ENCODE measurements at regions not wholly inside any gene's neighbourhood (a gene's known extent, or its start where the extent isn't known, plus 50 kb on each side); places are given as distances from the start of the nearest gene placed in this dataset.
"Not testable (repeated sequence)": the region's sequence is repeated elsewhere in the genome, so short reads cannot be mapped to it uniquely, and the experiment has no call there.

DNA sequence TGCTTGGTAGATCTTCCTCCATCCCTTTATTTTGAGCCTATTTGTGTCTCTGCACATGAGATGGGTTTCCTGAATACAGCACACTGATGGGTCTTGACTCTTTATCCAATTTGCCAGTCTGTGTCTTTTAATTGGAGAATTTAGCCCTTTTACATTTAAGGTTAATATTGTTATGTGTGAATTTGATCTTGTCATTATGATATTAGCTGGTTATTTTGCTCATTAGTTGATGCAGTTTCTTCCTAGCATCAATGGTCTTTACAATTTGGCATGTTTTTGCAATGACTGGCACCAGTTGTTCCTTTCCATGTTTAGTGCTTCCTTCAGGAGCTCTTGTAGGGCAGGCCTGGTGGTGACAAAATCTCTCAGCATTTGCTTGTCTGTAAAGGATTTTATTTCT, 72.4 kb downstream of the HNRNPD start:
- in situ Hi-C loops (cut with MboI; ENCODE audit: low sequenced_read_pairs), result not testable (repeated sequence)

DNA sequence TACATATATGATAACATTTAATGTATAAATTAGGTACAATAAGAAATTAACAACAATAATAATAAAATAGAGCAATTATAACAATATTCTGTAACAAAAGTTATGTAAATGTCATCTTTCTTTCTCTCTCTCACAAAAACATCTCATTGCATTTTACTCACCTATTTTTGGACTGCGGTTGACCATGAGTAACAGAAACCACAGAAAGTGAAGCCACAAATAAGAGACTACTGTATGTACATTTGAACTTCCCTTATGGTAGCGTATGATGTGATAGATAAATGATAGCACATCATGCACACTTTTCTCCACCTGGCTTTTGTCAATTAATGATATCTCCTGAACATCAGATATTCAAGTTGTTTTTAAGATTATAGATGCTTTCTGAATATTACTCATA, 80.5 kb downstream of the HNRNPD start:
- in situ Hi-C loops (cut with MboI; ENCODE audit: low sequenced_read_pairs), result no loop called here

DNA sequence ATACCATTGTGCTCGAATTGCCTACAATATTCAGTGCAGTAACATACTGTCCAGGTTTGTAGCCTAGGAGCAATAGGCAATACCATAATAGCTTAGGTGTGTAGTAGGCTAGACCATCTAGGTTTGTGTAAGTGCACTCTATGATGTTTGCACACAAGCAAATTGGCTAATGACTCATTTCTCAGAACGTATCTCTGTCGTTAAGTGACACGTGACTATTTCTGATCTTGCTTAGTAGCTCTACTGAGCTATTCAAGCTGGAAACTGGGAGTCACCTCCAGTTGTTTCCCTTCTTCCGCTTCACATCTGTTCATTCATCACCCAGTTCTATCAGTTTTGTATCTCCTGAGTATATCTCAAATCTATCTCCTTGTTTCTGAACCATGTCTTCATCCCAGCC, 86.1 kb downstream of the HNRNPD start:
- in situ Hi-C loops (cut with MboI; ENCODE audit: low sequenced_read_pairs), result no loop called here

DNA sequence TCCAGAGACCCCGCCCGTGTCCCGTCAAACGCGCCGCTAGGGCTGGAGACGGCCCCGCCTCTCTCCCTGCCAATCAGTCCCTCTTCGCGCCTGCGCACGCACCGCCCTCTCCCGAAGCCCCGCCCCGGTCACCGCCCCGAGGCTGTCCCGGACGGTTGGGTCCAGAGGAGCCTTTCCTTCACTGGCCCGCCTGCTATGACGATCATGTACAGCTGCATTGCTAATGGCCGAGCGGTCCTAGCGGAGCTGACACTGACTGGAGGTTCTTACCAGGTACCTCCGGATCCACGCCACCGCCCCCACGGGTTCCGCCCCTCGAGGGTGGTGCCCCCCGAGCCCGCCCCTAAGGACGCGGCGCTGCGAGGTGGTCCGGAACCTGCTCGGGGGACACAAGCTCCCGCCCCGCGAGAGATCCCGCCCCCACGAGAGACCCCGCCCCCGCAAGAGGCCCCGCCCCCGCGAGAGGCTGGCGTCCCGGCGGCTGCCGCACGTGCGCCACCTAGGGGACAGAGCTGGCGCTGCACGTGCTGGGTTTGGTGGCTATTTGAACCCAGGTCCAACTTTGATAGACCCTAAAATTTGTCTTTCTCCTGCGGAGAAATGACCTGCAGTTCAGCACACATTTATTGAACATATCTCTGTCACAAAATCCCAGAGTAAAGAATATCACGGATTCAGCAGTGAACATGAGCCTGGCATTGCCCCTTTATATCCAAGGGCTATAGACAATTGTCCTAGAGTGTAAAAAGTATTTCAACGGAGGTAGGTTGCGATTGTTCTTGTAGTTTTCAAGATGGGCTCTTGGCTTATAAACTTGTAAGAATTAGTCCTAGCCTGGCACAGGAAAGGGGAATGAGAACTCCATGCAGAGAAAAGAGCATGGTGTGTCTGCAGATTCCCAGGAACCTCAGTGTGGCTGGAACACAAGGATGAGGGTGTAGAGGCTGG, 88.7 kb downstream of the HNRNPD start:
- in situ Hi-C loops (cut with MboI; ENCODE audit: low sequenced_read_pairs), result no loop called here

GRCh38 chr4:82284475-82284857, 89.3 kb downstream of the HNRNPD start:
- in situ Hi-C loops (cut with MboI; ENCODE audit: low sequenced_read_pairs), result no loop called here

DNA sequence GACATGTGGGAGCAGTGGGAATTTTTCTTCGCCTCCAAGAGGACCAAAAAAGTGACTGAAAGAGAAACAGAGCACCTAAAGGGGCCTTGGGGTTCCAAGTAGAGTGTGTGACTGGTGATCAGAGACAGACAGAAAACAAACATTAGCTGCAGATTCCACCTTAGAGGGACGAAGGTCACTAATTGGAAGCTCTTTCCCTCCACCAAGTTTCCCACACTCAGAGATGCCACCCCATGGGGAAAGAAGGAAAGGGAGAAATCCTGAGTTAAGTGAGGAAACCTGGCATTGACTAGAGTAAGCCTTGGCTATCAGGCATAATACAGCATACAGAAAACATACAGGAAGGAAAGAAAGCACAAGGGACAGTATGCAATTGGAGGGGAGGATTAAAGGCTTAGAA, 90.9 kb downstream of the HNRNPD start:
- in situ Hi-C loops (cut with MboI; ENCODE audit: low sequenced_read_pairs), result no loop called here

DNA sequence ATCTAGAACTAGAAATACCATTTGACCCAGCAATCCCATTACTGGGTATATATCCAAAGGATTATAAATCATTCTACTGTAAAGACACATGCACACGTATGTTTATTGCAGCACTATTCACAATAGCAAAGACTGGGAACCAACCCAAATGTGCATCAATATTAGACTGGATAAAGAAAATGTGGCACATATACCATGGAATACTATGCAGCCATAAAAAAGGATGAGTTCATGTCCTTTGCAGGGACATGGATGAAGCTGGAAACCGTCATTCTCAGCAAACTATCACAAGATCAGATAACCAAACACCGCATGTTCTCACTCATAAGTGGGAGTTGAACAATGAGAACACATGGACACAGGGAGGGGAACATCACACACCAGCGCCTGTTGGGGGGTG, 94.2 kb downstream of the HNRNPD start:
- in situ Hi-C loops (cut with MboI; ENCODE audit: low sequenced_read_pairs), result not testable (repeated sequence)

GRCh38 chr4:82276332-82276640, 97.5 kb downstream of the HNRNPD start:
- in situ Hi-C loops (cut with MboI; ENCODE audit: low sequenced_read_pairs), result no loop called here

DNA sequence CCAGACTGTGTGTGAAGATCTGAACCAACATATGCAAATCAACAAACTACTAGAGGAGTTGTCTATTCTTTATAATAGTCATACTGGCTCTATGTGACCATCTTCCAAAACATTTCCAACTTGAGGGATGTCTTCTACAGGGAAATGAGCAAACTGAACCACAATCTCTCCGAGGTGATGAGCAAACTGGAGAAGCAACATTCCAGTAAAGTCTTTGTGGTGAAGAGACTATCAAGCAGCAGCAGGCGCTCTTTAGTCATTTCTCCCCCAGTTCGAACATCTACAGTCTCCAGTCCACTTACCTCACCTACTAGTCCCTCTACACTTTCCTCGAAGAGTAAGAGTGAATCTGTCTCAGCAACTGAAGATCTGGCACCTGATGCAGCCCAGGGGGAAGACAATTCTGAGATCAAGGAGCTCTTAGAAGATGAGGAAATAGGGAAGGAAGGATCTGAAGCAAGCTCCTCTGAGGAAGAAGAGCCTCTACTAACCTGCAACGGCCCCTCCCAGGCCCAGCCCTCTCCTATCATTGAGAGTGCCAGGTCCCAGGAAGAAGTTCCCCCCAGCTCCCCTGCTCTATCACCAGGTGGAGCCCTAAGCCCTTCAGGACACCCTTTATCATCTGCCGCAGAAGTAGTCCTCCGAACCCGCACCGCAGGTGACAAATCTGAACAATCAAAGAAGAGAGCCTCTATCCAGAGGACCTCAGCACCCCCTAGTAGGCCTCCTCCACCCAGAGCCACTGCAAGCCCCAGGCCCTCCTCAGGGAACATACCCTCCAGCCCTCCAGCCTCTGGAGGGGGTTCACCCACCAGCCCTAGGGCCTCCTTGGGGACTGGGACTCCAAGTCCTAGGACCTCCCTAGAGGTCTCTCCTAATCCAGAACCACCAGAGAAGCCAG, 98.1 kb downstream of the HNRNPD start:
- in situ Hi-C loops (cut with MboI; ENCODE audit: low sequenced_read_pairs), result no loop called here

GRCh38 chr4:82274700-82275099, 99.1 kb downstream of the HNRNPD start:
- in situ Hi-C loops (cut with MboI; ENCODE audit: low sequenced_read_pairs), result not testable (repeated sequence)

DNA sequence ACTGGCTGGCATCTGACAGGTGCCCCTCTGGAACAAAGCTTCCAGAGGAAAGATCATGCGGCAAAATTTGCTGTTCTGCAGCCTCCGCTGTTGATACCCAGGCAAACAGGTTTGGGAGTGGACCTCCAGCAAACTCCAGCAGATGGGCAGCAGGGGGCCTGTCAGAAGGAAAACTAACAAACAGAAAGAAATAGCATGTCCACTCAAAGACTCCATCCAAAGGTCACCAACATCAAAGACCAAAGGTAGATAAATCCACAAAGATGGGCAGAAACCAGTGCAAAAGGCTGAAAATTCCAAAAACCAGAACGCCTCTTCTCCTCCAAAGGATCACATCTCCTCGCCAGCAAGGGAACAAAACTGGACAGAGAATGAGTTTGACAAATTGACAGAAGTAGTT, 101.3 kb downstream of the HNRNPD start:
- in situ Hi-C loops (cut with MboI; ENCODE audit: low sequenced_read_pairs), result not testable (repeated sequence)

GRCh38 chr4:82271915-82272480, 101.8 kb downstream of the HNRNPD start:
- in situ Hi-C loops (cut with MboI; ENCODE audit: low sequenced_read_pairs), result not testable (repeated sequence)

- in situ Hi-C loops (cut with MboI; ENCODE audit: low sequenced_read_pairs), result no loop called here
These were observed 105.0 kb downstream of the HNRNPD start for GRCh38 chr4:82268826-82269193.

DNA sequence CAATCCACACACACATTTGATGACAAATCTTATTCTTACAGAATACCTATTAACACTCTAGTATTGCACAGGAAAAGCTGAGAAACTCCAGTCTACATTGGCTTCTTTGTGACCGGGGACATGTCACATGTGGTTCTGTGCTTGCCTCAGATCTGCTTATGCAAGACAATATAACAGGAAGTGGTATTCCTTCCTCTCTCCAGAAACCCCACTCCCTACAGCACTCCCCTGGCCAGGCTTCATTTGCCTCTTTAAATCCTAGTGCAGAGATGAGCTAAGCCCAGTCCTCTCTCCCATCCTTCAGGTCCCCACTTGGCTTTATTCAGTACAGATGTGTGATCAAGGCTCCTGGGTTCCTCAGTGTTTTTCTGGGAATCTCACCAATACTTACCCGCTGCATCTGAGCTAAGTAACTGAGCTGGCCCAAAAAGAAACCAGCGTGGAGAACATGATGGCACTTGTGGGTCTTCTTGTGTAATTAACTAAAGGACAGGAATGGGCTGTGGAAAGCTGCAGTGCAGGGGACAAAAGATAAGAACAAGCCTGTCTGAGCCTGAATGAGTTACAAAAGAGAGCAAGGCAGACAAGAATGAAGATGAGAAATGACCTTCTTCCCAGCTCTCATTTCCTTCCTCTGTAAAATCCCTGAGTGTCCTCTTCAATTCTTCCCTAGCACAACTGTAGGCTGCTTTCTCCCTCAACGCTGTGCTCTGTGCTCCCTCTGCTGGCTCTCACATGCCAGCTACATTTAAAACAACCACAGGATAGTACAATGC, 105.6 kb downstream of the HNRNPD start:
- in situ Hi-C loops (cut with MboI; ENCODE audit: low sequenced_read_pairs), result no loop called here

- in situ Hi-C loops (cut with MboI; ENCODE audit: low sequenced_read_pairs), result no loop called here
These were observed 106.3 kb downstream of the HNRNPD start for GRCh38 chr4:82267506-82267905.

DNA sequence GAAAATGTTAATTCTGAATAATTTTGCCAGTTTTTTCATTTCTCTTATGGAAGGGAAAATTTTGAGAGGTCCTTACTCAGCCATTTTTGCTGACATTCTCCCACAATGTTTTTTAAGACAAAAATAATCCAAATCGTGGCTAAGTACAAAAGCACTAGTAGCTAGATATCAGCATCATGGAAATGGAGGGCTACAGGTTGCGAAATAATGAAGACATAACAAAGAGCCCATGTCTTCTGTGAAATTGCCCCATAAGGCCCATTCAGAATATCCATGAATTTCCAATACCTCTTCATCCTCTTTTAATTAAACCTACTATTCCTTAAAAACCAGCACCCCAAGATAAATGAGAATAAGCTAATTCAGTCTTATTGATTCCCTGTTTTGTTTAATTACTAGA, 107.4 kb downstream of the HNRNPD start:
- in situ Hi-C loops (cut with MboI; ENCODE audit: low sequenced_read_pairs), result no loop called here

DNA sequence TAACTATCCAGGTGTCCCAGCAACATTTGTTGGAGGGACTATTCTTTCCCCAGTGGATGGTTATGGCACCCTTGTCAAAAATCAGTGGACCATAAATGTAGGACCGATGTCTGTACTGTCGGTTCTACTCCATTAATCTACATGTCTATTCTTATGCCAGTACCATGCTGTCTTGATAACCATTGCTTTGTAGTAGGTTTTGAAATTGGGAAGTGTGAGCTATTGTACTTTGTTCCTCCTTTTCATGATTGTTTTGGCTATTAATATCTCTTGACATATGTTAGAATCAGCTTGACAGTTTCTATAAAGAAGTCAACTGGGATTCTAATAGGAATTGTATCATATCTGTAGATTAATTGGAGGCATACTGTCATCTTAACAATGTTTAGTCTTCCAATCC, 112.7 kb downstream of the HNRNPD start:
- in situ Hi-C loops (cut with MboI; ENCODE audit: low sequenced_read_pairs), result no loop called here

GRCh38 chr4:82260632-82261031, 113.2 kb downstream of the HNRNPD start:
- in situ Hi-C loops (cut with MboI; ENCODE audit: low sequenced_read_pairs), result no loop called here

- in situ Hi-C loops (cut with MboI; ENCODE audit: low sequenced_read_pairs), result no loop called here
These were observed 117.1 kb downstream of the HNRNPD start for GRCh38 chr4:82256718-82257117.

GRCh38 chr4:82255657-82256056, 118.1 kb downstream of the HNRNPD start:
- in situ Hi-C loops (cut with MboI; ENCODE audit: low sequenced_read_pairs), result no loop called here
